ENCODE measurements at regions not wholly inside any gene's neighbourhood (a gene's known extent, or its start where the extent isn't known, plus 50 kb on each side); places are given as distances from the start of the nearest gene placed in this dataset.

- DNase-seq: no peak
Observed at GRCh38 chr13:48892053-48892687, 83.5 kb upstream of the FNDC3A start.

DNA sequence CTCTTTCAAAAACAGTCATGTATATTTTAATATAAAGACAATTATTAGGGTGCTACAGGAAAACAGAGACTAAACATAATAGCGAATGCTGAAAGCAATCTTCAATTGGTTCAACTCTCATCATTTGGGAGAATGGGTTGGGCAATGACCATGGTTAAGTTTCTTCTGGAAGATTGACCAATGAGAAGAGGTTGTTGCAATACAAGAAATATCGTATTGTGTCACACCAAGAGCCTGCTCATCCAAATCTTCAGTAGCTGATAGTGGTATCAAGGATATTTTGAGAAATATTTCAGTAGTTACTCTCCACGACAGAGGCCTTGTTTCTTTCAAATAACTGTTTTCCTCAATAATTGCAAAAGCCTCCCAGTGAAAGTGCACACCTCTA, 83.0 kb upstream of the FNDC3A start:
- no peak for DNase-seq

GRCh38 chr13:48896312-48896711, 79.4 kb upstream of the FNDC3A start:
- no peak for DNase-seq

DNA sequence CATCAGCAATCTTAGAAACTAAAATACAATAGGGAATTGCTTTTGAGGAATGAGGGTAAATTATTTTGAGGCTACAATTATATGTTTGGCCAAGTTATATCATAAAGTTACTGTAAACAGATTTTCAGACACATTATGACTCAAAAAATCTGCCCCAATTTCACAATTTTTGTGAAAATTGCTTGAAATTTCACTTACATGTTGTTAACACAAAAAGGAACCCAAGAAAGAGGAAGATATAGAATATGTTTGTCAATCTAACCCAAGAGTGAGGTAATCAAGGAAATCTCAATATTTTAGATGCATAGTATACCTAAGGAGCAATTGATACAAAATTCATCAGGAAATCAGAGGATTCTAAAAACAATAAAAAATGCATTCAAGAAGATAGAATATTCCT, 73.9 kb upstream of the FNDC3A start:
- no peak for DNase-seq

DNA sequence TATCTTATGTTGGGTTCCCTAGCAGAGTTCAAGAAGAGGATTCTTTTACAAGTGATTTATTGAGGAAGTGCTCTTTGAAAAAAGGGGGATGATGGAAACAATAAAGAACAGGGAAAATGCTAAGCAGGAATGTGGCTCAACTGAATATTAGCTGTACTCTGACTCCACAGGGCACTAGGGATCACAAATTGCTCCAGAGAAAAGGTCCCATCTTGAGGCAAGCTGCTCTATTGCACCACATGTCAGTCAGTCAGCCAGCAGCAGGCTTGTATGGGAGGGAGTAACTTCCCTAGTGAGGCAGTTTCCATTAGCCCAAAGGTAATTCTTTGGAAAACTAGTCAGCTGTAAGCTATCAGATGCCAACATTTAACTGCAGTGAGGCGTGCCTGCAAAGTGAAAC, 73.3 kb upstream of the FNDC3A start:
- no peak for DNase-seq

GRCh38 chr13:48904668-48905290, 70.9 kb upstream of the FNDC3A start:
- no peak for DNase-seq

GRCh38 chr13:48906200-48906599, 69.5 kb upstream of the FNDC3A start:
- no peak for DNase-seq

GRCh38 chr13:48908381-48909055, 67.2 kb upstream of the FNDC3A start:
- DNase-seq: no peak

- no peak for DNase-seq
Observed at GRCh38 chr13:48909056-48909389, 66.7 kb upstream of the FNDC3A start.

DNA sequence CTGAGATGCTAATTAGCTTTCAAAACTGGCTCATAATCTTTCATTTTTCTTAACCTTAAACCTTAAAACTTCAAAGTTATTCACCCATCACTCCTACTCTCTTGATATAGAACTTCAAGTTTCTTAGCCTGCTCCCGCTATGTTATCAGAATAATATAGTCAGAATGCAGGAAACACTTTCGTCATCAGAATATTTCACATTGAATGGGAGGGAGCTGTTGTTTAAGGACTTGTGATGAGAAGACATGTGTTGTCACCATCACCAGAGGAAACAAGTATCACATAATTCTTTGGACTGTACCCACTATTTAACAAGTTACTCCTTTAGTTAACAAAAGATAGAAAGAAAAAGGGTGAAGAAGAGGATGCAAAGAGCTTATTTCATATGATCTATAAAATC, 65.0 kb upstream of the FNDC3A start:
- DNase-seq: no peak

DNA sequence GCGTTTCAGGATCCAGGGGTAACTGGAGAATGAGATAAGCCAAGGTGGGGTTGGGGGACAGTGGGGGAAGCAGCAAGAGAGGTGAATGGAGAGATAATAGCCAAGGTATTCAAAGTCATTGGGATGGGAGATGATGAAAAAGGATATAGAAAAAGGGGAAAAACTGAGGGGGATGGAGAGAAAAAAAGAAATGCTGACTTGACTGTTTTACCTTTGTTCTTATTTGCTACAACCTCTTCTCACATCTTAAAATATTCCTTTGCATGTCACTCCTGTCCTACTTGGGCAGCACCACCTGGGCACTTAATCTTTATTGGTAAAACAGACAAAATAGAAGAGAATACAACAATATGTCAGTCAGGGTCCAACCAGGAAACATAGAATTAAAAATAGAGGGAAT, 56.0 kb upstream of the FNDC3A start:
- no peak for DNase-seq

DNA sequence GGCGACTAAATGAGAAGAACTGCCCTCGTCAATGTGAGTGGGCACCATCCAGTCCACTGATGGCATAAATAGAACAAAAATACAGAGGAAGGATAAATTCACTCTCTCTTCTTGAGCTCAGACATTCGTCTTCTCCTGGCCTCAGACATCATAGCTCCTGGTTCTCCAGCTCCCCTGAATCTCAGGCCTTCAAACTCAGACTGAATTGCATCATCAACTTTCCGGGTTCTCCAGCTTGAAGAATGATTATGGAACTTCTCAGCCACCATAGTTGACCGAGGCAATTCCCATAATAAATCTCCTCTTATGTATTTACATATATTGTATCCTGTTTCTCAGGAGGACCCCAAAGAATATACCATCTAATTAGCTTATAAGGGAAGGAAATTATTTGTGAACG, 55.0 kb upstream of the FNDC3A start:
- no peak for DNase-seq

DNA sequence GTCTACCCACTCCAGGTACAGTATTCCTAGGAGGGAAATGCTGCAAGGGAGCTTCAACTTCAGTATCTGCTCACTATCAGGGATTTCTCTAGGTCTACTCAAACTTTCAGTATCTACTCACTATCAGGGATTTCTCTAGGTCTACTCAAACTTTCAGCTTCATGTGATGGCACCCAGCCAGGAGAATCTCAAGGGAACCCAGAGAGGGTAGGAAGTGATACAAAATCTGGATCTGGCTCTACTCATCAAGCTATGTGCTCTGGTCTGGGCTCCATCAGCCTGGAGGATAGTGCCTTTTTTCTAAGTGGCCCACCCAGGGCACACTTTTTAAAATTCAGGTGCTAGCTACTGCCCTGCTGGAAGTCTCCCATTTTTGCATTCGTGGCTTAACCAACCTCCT, 52.3 kb upstream of the FNDC3A start:
- DNase-seq: no peak

- no peak for DNase-seq
Observed at GRCh38 chr13:48925001-48925400, 50.7 kb upstream of the FNDC3A start.
